Smooth muscle cell (in vitro differentiated cells): ENCODE measurements at regions not wholly inside any gene's neighbourhood (a gene's known extent, or its start where the extent isn't known, plus 50 kb on each side); places are given as distances from the start of the nearest gene placed in this dataset.
A peak's percentile ranks its signal among the peaks of the same experiment; 100 is the strongest.

Source experiments
- DNase-seq: peaks from one replicate; lab custom pipeline; 2025; ENCODE audit not compliant: unreplicated experiment; lab: John Stamatoyannopoulos, UW
- H2AFZ ChIP-seq: fragments of 200-600 bp; sonication (generic); 2 replicates; pipeline ENCODE4 v1.6.0; 2016; ENCODE audit warnings: antibody characterized with exemption, low read depth, mild to moderate bottlenecking
- H3F3A ChIP-seq: fragments of 200-600 bp; sonication (generic); 2 replicates; pipeline ENCODE4 v1.6.0; 2017; ENCODE audit warnings: antibody characterized with exemption, low read depth
- H3K27ac ChIP-seq: fragments of 200-600 bp; sonication (generic); 2 replicates; pipeline ENCODE4 v1.5.1; 2016; ENCODE audit warnings: low read depth, mild to moderate bottlenecking
- H3K27me3 ChIP-seq: fragments of 200-600 bp; sonication (generic); 2 replicates; pipeline ENCODE4 v1.6.1; 2016; ENCODE audit warnings: low read depth, mild to moderate bottlenecking
- H3K36me3 ChIP-seq: fragments of 200-600 bp; sonication (generic); 2 replicates; pipeline ENCODE4 v1.5.1; 2016; ENCODE audit warnings: low read depth
- H3K4me1 ChIP-seq: fragments of 200-600 bp; sonication (generic); 2 replicates; pipeline ENCODE4 v1.5.1; 2016; ENCODE audit warnings: low read depth
- H3K4me2 ChIP-seq: fragments of 200-600 bp; sonication (generic); 2 replicates; pipeline ENCODE4 v1.6.0; 2016; ENCODE audit warnings: mild to moderate bottlenecking
- H3K4me3 ChIP-seq: fragments of 200-600 bp; sonication (generic); 2 replicates; pipeline ENCODE4 v1.5.1; 2016; ENCODE audit warnings: mild to moderate bottlenecking
- H3K79me2 ChIP-seq: fragments of 200-600 bp; sonication (generic); 2 replicates; pipeline ENCODE4 v1.6.0; 2016; ENCODE audit warnings: low read depth, mild to moderate bottlenecking
- H3K9ac ChIP-seq: fragments of 200-600 bp; sonication (generic); 2 replicates; pipeline ENCODE4 v1.6.0; 2016; ENCODE audit warnings: low read depth
- H3K9me3 ChIP-seq: fragments of 200-600 bp; sonication (generic); replicated peaks from 2 replicates; pipeline ENCODE4 v1.5.1; 2016; ENCODE audit warnings: low read depth
- H4K20me1 ChIP-seq: fragments of 200-600 bp; sonication (generic); 2 replicates; pipeline ENCODE4 v1.6.0; 2016; ENCODE audit warnings: low read depth
- CTCF ChIP-seq: fragments of 200-600 bp; sonication (generic); IDR thresholded peaks from 2 replicates; pipeline ENCODE4 v1.5.1; 2017; ENCODE audit warnings: borderline replicate concordance, mild to moderate bottlenecking, antibody characterized with exemption; ENCODE audit not compliant: insufficient read depth, poor library complexity, severe bottlenecking
- WGBS: methylation state at CpG from one replicate; pipeline ENCODE4 v1.1.7; 2016; ENCODE audit warnings: low lambda C conversion rate; 5-methylcytosine and 5-hydroxymethylcytosine counted together

- peak overlapping the region; percentile 69 for H3K4me2 ChIP-seq
- peaks cover 3% of the 10 kb centered on the region for H3F3A ChIP-seq
- H3K27ac ChIP-seq, result peak overlapping the region; percentile 84
- no peaks in the 10 kb centered on the region for H4K20me1 ChIP-seq
- H3K79me2 ChIP-seq, result no peaks in the 10 kb centered on the region
- no peaks in the 10 kb centered on the region for H3K36me3 ChIP-seq
- H3K9ac ChIP-seq, result peak overlapping the region; percentile 28
- H2AFZ ChIP-seq, result peak overlapping the region; percentile 1
- H3K4me1 ChIP-seq, result peaks cover 15% of the 10 kb centered on the region
- no peak for DNase-seq
- no peaks in the 10 kb centered on the region for H3K9me3 ChIP-seq
- no peaks in the 10 kb centered on the region for H3K27me3 ChIP-seq
- WGBS, result 16% methylated on average over 3 of the region's 3 CpGs
- H3K4me3 ChIP-seq, result no peak overlapping the region
- no peak for TF ChIP-seq CTCF
These were observed 219.1 kb upstream of the CCDC179 start for GRCh38 chr11:23079382-23079813.

- no peaks in the 10 kb centered on the region for H3K36me3 ChIP-seq
- 86% methylated on average over 4 of the region's 4 CpGs for WGBS
- DNase-seq, result no peak
- no peaks in the 10 kb centered on the region for H3F3A ChIP-seq
- no peaks in the 10 kb centered on the region for H3K79me2 ChIP-seq
- no peak for TF ChIP-seq CTCF
- no peaks in the 10 kb centered on the region for H3K27me3 ChIP-seq
- no peak overlapping the region for H3K4me3 ChIP-seq
- no peak overlapping the region for H3K4me2 ChIP-seq
- no peaks in the 10 kb centered on the region for H3K4me1 ChIP-seq
- H3K27ac ChIP-seq, result no peak overlapping the region
- H3K9me3 ChIP-seq, result no peaks in the 10 kb centered on the region
- H2AFZ ChIP-seq, result no peak overlapping the region
- no peaks in the 10 kb centered on the region for H4K20me1 ChIP-seq
- H3K9ac ChIP-seq, result no peak overlapping the region
These were observed 227.1 kb upstream of the CCDC179 start for GRCh38 chr11:23087407-23087806.

DNA sequence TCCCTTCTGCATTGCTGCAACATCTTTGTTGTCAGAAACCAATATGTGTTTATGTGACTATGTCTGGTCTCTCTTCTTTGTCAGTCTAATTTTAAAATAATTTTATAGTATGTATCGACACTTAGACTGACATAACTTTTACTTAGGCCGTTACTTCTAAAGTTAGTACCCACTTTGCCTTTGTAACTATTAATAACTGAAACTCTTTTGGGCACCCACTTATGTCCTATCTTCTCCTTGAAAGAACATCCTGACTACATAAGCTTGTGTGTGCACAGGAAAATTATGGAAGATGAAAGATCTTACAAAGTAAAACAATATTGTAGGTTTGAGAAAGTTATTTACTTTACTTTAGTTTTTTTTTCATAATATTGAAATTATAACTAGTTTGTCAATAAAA is 230.4 kb upstream of the CCDC179 start:
- H3F3A ChIP-seq, result no peaks in the 10 kb centered on the region
- no peaks in the 10 kb centered on the region for H3K79me2 ChIP-seq
- H3K36me3 ChIP-seq, result no peaks in the 10 kb centered on the region
- H2AFZ ChIP-seq, result no peak overlapping the region
- no peak for TF ChIP-seq CTCF
- no peaks in the 10 kb centered on the region for H3K4me1 ChIP-seq
- 82% methylated on average over 2 of the region's 2 CpGs for WGBS
- H3K4me2 ChIP-seq, result no peak overlapping the region
- no peaks in the 10 kb centered on the region for H4K20me1 ChIP-seq
- H3K27me3 ChIP-seq, result no peaks in the 10 kb centered on the region
- H3K27ac ChIP-seq, result no peak overlapping the region
- DNase-seq, result no peak
- no peak overlapping the region for H3K4me3 ChIP-seq
- no peaks in the 10 kb centered on the region for H3K9me3 ChIP-seq
- H3K9ac ChIP-seq, result no peak overlapping the region

- H3K27ac ChIP-seq, result no peak overlapping the region
- no peaks in the 10 kb centered on the region for H3K36me3 ChIP-seq
- no peak overlapping the region for H3K9ac ChIP-seq
- no peak for DNase-seq
- H3K4me3 ChIP-seq, result no peak overlapping the region
- H3K79me2 ChIP-seq, result no peaks in the 10 kb centered on the region
- no peak overlapping the region for H3K4me2 ChIP-seq
- H3K27me3 ChIP-seq, result no peaks in the 10 kb centered on the region
- no peaks in the 10 kb centered on the region for H4K20me1 ChIP-seq
- no peaks in the 10 kb centered on the region for H3K9me3 ChIP-seq
- no peaks in the 10 kb centered on the region for H3F3A ChIP-seq
- no peaks in the 10 kb centered on the region for H3K4me1 ChIP-seq
- no peak overlapping the region for H2AFZ ChIP-seq
- 96% methylated on average over 2 of the region's 2 CpGs for WGBS
- no peak for TF ChIP-seq CTCF
These were observed 235.4 kb upstream of the CCDC179 start for GRCh38 chr11:23095650-23096189.
